MCF 10A (cell line): ENCODE measurements at regions not wholly inside any gene's neighbourhood (a gene's known extent, or its start where the extent isn't known, plus 50 kb on each side); places are given as distances from the start of the nearest gene placed in this dataset.

Experiments
- BruUV-seq: library from RNA; stranded (reverse); fragments of 400-500 nt; replicated peaks from 2 replicates; lab custom pipeline; 2021; lab: Mats Ljungman, UMichigan
- CTCF ChIA-PET: fragments of 300-600 bp; sonication (Branson Sonifier 250); formaldehyde crosslinking; extraction: SDS; loops from one replicate; lab custom pipeline; 2021; ENCODE audit warnings: antibody characterized with exemption, inconsistent platforms; lab: Yijun Ruan, JAX
- POLR2A ChIA-PET: fragments of 300-600, 350-650 bp; sonication (Branson Sonifier 250); formaldehyde crosslinking; extraction: SDS; loops from one replicate; lab custom pipeline; 2020; ENCODE audit warnings: antibody characterized with exemption, inconsistent platforms; lab: Yijun Ruan, JAX
- DNase-seq: peaks from one replicate; pipeline ENCODE4 v3.0.0-alpha.2; 2018; ENCODE audit not compliant: unreplicated experiment
- H3K27ac Mint-ChIP-seq: one replicate; pipeline ENCODE4 v1.8.0; 2022; ENCODE audit warnings: mild to moderate bottlenecking, low read depth, mixed read lengths; ENCODE audit not compliant: unreplicated experiment
- H3K27me3 Mint-ChIP-seq: one replicate; pipeline ENCODE4 v1.8.0; 2022; ENCODE audit warnings: mixed read lengths; ENCODE audit not compliant: insufficient read depth, unreplicated experiment
- H3K36me3 Mint-ChIP-seq: one replicate; pipeline ENCODE4 v1.8.0; 2022; ENCODE audit warnings: mild to moderate bottlenecking, moderate library complexity, mixed read lengths; ENCODE audit not compliant: insufficient read depth, unreplicated experiment
- H3K4me1 Mint-ChIP-seq: one replicate; pipeline ENCODE4 v1.8.0; 2022; ENCODE audit warnings: mixed read lengths; ENCODE audit not compliant: insufficient read depth, unreplicated experiment
- H3K4me3 Mint-ChIP-seq: one replicate; pipeline ENCODE4 v1.8.0; 2022; ENCODE audit warnings: mild to moderate bottlenecking, moderate library complexity, mixed read lengths; ENCODE audit not compliant: unreplicated experiment
- H3K9me3 Mint-ChIP-seq: one replicate; pipeline ENCODE4 v1.8.0; 2022; ENCODE audit warnings: mixed read lengths; ENCODE audit not compliant: unreplicated experiment
- intact Hi-C: fragments of 100-400 bp; cut with micrococcal nuclease; formaldehyde crosslinking; loops from 2 replicates; pipeline ENCODE4 v1.14.1; 2022
- TF ChIP-seq, protein P1 (sequence below): fragments of 200-600 bp; IDR thresholded peaks from one replicate; pipeline ENCODE4 v1.8.0; 2022; ENCODE audit warnings: antibody characterized with exemption, mild to moderate bottlenecking; ENCODE audit not compliant: unreplicated experiment

DNA sequence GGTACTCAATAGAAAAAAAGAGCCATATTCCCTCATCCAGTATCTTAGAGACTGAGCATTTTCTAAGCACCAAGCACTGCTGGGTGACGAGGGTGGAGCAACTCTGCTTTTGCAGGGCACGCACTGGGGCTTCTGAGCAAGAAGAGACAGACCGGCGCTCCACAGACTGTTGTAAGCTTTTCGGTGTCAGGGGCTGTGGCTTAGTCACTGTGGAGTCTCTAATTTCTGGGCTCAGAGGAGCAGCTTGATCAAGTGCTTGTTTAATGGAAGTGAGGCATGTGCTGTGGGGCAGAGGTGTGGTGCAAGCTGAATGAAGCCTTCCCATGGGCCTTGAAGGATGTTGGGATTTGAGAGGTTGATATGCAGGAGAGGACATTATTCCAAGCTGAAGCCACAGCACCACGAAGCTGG, 227.1 kb downstream of the MYCN start:
- BruUV-seq, result no TSS peak
- H3K27ac Mint-ChIP-seq, result no peak overlapping the region
- TF ChIP-seq, protein P1, sequence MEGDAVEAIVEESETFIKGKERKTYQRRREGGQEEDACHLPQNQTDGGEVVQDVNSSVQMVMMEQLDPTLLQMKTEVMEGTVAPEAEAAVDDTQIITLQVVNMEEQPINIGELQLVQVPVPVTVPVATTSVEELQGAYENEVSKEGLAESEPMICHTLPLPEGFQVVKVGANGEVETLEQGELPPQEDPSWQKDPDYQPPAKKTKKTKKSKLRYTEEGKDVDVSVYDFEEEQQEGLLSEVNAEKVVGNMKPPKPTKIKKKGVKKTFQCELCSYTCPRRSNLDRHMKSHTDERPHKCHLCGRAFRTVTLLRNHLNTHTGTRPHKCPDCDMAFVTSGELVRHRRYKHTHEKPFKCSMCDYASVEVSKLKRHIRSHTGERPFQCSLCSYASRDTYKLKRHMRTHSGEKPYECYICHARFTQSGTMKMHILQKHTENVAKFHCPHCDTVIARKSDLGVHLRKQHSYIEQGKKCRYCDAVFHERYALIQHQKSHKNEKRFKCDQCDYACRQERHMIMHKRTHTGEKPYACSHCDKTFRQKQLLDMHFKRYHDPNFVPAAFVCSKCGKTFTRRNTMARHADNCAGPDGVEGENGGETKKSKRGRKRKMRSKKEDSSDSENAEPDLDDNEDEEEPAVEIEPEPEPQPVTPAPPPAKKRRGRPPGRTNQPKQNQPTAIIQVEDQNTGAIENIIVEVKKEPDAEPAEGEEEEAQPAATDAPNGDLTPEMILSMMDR, result no peak
- intact Hi-C loops, result no loop called here
- no peaks in the 10 kb centered on the region for H3K27me3 Mint-ChIP-seq
- H3K4me1 Mint-ChIP-seq, result no peaks in the 10 kb centered on the region
- ChIA-PET POLR2A (no interaction called here), CTCF (no interaction called here)
- peaks cover 7% of the 10 kb centered on the region for H3K9me3 Mint-ChIP-seq
- DNase-seq, result no peak
- no peaks in the 10 kb centered on the region for H3K36me3 Mint-ChIP-seq
- no peak overlapping the region for H3K4me3 Mint-ChIP-seq

DNA sequence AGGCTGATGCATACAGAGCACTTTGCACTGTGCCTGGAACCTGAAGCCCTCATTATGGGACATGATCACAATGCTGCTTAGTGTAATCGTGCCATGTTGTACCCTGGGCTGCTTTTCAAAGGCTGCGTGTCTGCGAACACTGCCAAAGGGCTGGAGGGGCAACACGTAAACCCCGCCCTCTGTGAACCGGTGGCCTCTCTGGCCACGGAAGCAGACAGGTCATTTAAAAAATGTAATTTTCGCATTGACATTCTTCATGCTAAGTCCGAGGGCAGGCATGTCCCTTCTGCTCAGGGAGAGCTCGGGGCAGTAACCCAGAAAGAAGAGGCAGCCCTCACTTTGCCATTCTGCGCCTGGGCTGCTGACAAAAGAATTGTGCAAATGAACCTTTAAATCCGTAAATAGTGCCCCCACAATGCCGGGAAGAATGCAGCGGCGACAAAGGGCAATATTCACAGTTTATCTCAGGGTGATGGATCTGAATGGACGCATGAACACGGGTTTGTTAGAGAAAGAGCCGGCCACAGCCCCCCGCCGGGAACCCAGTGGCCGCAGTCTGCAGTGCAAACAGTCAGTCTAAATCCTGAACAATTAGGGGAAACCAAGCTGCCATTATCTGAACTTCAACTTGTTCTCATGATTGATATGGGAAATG, 226.1 kb downstream of the MYCN start:
- no peak for DNase-seq
- no peak overlapping the region for H3K4me3 Mint-ChIP-seq
- ChIA-PET CTCF (interaction anchor here (0.7 kb wide), 1 partner anchor 1785 kb away, joined by 3 read pairs; no protein-coding TSS in a partner anchor), POLR2A (interaction anchor here (0.7 kb wide), 1 partner anchor 248 kb away, joined by 3 read pairs; no protein-coding TSS in a partner anchor)
- H3K4me1 Mint-ChIP-seq, result no peaks in the 10 kb centered on the region
- TF ChIP-seq, protein P1, result no peak
- no TSS peak for BruUV-seq
- intact Hi-C loops, result no loop called here
- H3K27me3 Mint-ChIP-seq, result no peaks in the 10 kb centered on the region
- no peak overlapping the region for H3K27ac Mint-ChIP-seq
- peaks cover 11% of the 10 kb centered on the region for H3K9me3 Mint-ChIP-seq
- no peaks in the 10 kb centered on the region for H3K36me3 Mint-ChIP-seq

DNA sequence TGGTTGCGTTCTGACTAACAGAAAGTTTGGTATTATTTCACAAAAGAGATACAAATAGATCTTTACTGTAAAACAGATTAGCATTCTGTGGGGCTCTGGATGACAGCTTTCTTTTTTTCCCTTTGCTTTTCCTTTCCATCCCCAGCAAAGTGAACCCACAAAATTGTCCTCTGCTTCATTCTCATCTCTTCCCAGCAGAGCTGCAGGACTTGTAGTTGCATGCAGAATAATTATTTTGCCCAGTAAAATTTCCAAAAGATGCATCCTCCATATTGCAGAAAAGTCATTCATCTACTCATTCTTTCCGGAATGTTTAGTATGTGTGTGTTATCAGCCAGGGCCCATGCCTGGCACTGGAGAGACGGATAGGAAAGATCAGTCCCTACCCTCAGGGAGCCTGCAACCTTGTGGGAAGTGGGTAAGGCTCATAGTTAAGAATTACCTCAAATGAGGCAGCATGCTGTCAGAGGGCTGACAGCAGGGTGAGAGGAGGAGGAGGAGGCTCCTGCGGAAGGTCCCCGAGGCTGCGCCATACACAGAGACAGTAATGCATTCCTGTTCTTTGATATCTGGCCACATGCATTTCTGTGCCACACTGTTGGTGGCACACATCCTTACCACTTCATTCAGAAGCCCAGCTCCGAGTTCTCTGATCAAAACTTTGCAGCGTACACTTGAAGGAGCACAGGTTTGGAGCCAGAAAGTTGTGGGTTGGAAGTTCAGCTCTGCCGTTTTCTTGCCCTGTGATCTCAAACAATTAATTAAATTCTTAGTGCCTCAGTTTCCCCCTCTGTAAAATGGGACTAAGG, 225.4 kb downstream of the MYCN start:
- no peaks in the 10 kb centered on the region for H3K4me1 Mint-ChIP-seq
- POLR2A ChIA-PET, result interaction anchor here (0.7 kb wide), 1 partner anchor 249 kb away, joined by 3 read pairs; no protein-coding TSS in a partner anchor
- intact Hi-C loops, result no loop called here

More for the DNA sequence above, 225.4 kb downstream of the MYCN start:
- H3K9me3 Mint-ChIP-seq, result peaks cover 11% of the 10 kb centered on the region
- H3K27ac Mint-ChIP-seq, result no peak overlapping the region
- DNase-seq, result no peak
- H3K36me3 Mint-ChIP-seq, result no peaks in the 10 kb centered on the region
- H3K27me3 Mint-ChIP-seq, result no peaks in the 10 kb centered on the region
- no TSS peak for BruUV-seq
- no peak overlapping the region for H3K4me3 Mint-ChIP-seq
- CTCF ChIA-PET, result no interaction called here
- TF ChIP-seq, protein P1, result no peak
